Right atrium auricular region (tissue), 2 donors: ENCODE measurements at regions not wholly inside any gene's neighbourhood (a gene's known extent, or its start where the extent isn't known, plus 50 kb on each side); places are given as distances from the start of the nearest gene placed in this dataset.

ENCODE experiments used
- DNase-seq: peaks from one replicate; pipeline ENCODE4 v3.0.0-alpha.2; 2019; ENCODE audit warnings: low spot score
- H3K27ac ChIP-seq, 2 donors: fragments of 200-600 bp; sonication (generic); 1 replicate in 1 of 2; 2 replicates in 1 of 2; pipeline ENCODE4 v1.5.1; 2016 to 2019
- H3K27me3 ChIP-seq, 2 donors: fragments of 200-600 bp; sonication (generic); one replicate each; pipeline versions ENCODE4 v1.5.1 to v1.6.0; 2017 to 2019
- H3K36me3 ChIP-seq: fragments of 200-600 bp; sonication (generic); one replicate; pipeline ENCODE4 v1.5.1; 2016
- H3K4me1 ChIP-seq, 2 donors: fragments of 200-600 bp; sonication (generic); one replicate each; pipeline versions ENCODE4 v1.5.1 to v1.6.0; 2017 to 2019
- H3K4me3 ChIP-seq, 2 donors: fragments of 200-600 bp; sonication (generic); 1 replicate in 1 of 2; 2 replicates in 1 of 2; pipeline ENCODE4 v1.5.1; 2017 to 2019; ENCODE audit warnings: mild to moderate bottlenecking in 1 of 2, moderate library complexity in 1 of 2
- H3K9me3 ChIP-seq, 2 donors: fragments of 200-600 bp; sonication (generic); one replicate each; pipeline ENCODE4 v1.5.1; 2019
- CTCF ChIP-seq, 2 donors: fragments of 200-600 bp; sonication (generic); IDR thresholded peaks; one replicate each; pipeline ENCODE4 v1.5.1; 2019; ENCODE audit warnings: antibody characterized with exemption in 2 of 2

DNA sequence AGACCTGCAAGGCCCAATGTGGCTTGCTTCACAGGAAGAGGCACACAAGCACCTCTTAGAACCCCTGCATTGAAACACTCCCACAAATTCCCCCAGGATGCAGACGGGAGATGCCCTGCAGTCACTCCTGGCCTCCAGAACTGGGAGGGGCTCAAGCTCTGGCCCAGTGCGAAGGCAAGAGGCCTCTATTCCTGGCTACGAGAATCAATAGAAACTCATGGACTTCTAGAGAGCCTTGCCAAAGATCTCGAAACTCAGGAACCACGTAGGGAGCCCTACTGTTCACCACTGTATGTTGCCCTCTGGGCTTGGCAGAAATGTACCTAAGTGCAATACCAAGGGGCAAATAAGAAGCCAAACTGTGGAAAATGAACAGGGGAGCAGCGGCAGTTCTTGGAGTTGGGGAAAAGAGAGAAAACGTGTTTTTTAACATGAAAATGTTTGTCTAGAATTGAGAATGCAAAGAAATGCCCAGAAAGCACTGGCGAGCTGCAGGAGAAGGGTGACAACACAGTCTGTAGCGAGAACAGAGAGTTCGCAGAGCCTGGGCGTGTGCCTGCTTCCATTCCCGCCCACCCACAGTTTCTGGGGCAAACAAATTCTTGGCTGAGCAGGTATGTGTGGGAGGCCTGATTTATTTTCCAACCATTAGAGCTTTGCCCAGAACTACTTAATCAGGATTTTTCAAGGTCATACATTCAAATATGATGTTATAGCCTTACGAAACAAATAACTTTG is 260.5 kb upstream of the KLF14 start:
- no peak overlapping the region for H3K4me3 ChIP-seq
- H3K36me3 ChIP-seq = no peaks in the 10 kb centered on the region
- H3K27ac ChIP-seq = peak overlapping the region; percentile 68 to 78
- no peak for DNase-seq
- H3K27me3 ChIP-seq = no peaks in the 10 kb centered on the region
- TF ChIP-seq CTCF (IDR thresholded peaks at IDR 0.05) = no peak
- H3K4me1 ChIP-seq = peaks cover 0 to 88% of the 10 kb centered on the region in 2 donors
- no peaks in the 10 kb centered on the region for H3K9me3 ChIP-seq

DNA sequence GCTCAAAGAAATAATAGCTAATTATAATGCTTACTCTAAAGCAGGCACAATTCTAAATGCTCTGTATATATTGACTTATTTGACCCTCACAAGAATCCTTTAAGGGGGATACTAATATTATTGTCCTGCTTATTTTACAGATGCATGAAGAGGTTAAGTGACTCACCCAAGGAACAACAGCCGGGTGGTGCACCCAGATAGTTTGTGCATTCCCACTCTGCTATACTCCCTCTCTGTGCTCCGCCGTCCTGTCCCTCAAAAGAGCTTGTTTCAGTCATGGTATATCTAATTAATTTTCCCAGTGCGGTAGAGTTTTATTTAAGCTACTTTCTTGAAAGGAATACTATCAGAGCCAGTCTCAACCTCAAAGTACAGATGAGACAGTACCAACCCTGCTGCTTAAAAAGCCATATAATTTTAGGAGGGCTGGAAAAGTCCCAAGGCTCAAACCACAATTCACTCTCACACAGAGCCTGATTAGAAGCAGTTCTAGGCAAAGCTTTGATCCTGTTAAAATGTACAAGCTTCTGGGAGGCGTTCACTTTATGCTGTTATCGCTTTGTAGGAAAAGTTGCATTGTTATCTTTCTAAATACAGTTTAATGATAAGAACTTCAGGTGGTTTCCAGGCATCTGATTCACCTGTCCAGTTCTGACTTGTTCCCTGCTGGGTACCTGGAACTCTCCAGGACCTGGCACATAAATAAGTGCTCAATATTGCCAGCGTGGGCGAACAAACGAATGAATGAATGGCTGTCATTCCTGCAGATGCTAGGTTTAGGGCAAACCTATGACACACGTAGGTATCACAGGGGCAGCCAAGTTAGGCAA is 261.5 kb upstream of the KLF14 start:
- no peak for TF ChIP-seq CTCF (IDR thresholded peaks at IDR 0.05)
- H3K4me3 ChIP-seq = no peak overlapping the region
- no peaks in the 10 kb centered on the region for H3K27me3 ChIP-seq
- H3K9me3 ChIP-seq = no peaks in the 10 kb centered on the region
- no peaks in the 10 kb centered on the region for H3K36me3 ChIP-seq
- peaks cover 0 to 88% of the 10 kb centered on the region in 2 donors for H3K4me1 ChIP-seq
- peak overlapping the region; percentile 68 to 78 for H3K27ac ChIP-seq
- no peak for DNase-seq

- H3K4me1 ChIP-seq = peaks cover 0 to 87% of the 10 kb centered on the region in 2 donors
- TF ChIP-seq CTCF (IDR thresholded peaks at IDR 0.05) = no peak
- H3K27ac ChIP-seq = peak overlapping the region; percentile 68 to 78
- DNase-seq = no peak
- peaks cover 6% of the 10 kb centered on the region for H3K36me3 ChIP-seq
- H3K27me3 ChIP-seq = no peaks in the 10 kb centered on the region
- no peak overlapping the region for H3K4me3 ChIP-seq
- no peaks in the 10 kb centered on the region for H3K9me3 ChIP-seq
Observed at GRCh38 chr7:130996205-130996832, 262.3 kb upstream of the KLF14 start.

DNA sequence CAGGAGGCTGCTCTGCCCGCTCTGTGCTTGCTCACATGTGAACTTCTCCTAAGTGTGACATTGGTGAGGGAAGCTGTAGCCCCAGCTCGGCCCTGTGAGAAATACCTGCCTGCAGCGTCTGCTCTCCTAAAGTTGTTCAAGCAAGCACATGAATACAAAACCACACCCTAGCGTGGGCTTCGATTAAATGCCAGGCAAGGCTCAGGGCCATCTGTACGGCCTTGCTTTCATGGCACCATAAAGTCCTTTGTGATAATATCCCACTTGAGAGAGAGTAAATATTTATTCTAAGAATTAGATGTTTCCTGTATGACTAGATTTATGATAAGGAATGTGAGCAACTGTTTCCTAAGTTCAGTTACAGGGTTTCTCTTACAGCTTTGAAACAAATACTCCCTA is 262.8 kb upstream of the KLF14 start:
- H3K9me3 ChIP-seq = no peaks in the 10 kb centered on the region
- no peaks in the 10 kb centered on the region for H3K27me3 ChIP-seq
- H3K4me1 ChIP-seq = peaks cover 0 to 82% of the 10 kb centered on the region in 2 donors
- no peak for TF ChIP-seq CTCF (IDR thresholded peaks at IDR 0.05)
- peaks cover 10% of the 10 kb centered on the region for H3K36me3 ChIP-seq
- no peak for DNase-seq
- H3K4me3 ChIP-seq = no peak overlapping the region
- peak overlapping the region; percentile 68 to 78 for H3K27ac ChIP-seq

GRCh38 chr7:130998993-130999602 is 265.1 kb upstream of the KLF14 start:
- Histone ChIP-seq H3K4me1 (peaks cover 0 to 69% of the 10 kb centered on the region in 2 donors), H3K27ac (peak overlapping the region; percentile 14 to 35)

More at GRCh38 chr7:130998993-130999602, 265.1 kb upstream of the KLF14 start:
- Histone ChIP-seq H3K27me3 (no peaks in the 10 kb centered on the region), H3K4me3 (no peak overlapping the region), H3K36me3 (peaks cover 15% of the 10 kb centered on the region), H3K9me3 (peaks cover 4 to 8% of the 10 kb centered on the region in 2 donors)
- no peak for TF ChIP-seq CTCF (IDR thresholded peaks at IDR 0.05)
- DNase-seq = no peak
